ENCODE measurements at regions not wholly inside any gene's neighbourhood (a gene's known extent, or its start where the extent isn't known, plus 50 kb on each side); places are given as distances from the start of the nearest gene placed in this dataset.
"Not testable (repeated sequence)": the region's sequence is repeated elsewhere in the genome, so short reads cannot be mapped to it uniquely, and the experiment has no call there.

DNA sequence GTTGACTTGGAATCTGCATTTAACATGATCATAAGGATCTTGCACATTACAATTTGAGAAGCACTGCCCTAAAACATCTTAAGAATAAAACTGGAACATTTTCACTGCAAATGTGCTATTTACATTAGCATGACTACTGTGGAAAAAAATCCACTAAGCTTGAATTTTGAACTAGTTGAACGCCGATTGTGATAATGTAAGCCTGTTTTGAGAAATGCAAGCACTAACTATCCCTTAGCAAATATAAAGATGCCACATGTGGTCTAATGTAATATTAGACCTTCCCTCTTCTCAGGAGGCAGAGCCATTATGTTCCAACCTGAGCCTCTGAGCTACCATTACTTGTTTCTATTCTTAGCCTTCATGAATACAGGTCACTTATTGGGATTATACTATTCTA, 278.0 kb downstream of the SPATA31A6 start:
- H4K20me1 ChIP-seq (replicated peaks in 1 of 2; ENCODE audit: control insufficient read depth in 1 of 2, insufficient read depth in 2 of 2, low read length in 2 of 2); H3K23me2 ChIP-seq (ENCODE audit: low read depth, low read length); H2AFZ ChIP-seq (ENCODE audit: low read length); DNase-seq (ENCODE audit: low read depth in 1 of 2, low spot score in 2 of 2); H2BK120ac ChIP-seq (replicated peaks; ENCODE audit: low read depth, low read length); H3K4me3 ChIP-seq (ENCODE audit: extremely low read depth in 1 of 4, insufficient read depth in 2 of 4, low read depth in 3 of 4, low read length in 4 of 4); H3K79me2 ChIP-seq (ENCODE audit: control insufficient read depth in 1 of 2, insufficient read depth in 2 of 2, low read length in 2 of 2); H2BK15ac ChIP-seq (ENCODE audit: low read length); H3K14ac ChIP-seq (ENCODE audit: insufficient read length); CTCF ChIA-PET (ENCODE audit: partially characterized antibody); H2BK20ac ChIP-seq (ENCODE audit: low read length); H3K9ac ChIP-seq (replicated peaks in 1 of 4; ENCODE audit: extremely low read depth in 1 of 4, low read depth in 3 of 4, low read length in 3 of 4); H4K91ac ChIP-seq (replicated peaks; ENCODE audit: insufficient read length, low read length); H2BK5ac ChIP-seq (ENCODE audit: low read depth, low read length); H3K23ac ChIP-seq (ENCODE audit: insufficient read length); H3K79me1 ChIP-seq (ENCODE audit: low read depth, low read length); H3K36me3 ChIP-seq (ENCODE audit: control insufficient read depth in 2 of 4, insufficient read depth in 4 of 4, low read length in 3 of 4); H2BK12ac ChIP-seq (ENCODE audit: low read depth, low read length); H3K56ac ChIP-seq (replicated peaks; ENCODE audit: insufficient read length, low read depth, low read length); H3K4ac ChIP-seq (replicated peaks; ENCODE audit: insufficient read length, low read depth, low read length); H4K5ac ChIP-seq (ENCODE audit: insufficient read length, low read depth, low read length); H2AK5ac ChIP-seq (ENCODE audit: low read depth, low read length); H4K8ac ChIP-seq (ENCODE audit: extremely low read depth, insufficient read depth, low read length); H3K18ac ChIP-seq (ENCODE audit: extremely low read depth, low read length); H3K27me3 ChIP-seq (replicated peaks in 1 of 4; ENCODE audit: control insufficient read depth in 3 of 4, extremely low read depth in 1 of 4, insufficient read depth in 3 of 4, low read length in 3 of 4); POLR2A ChIA-PET (ENCODE audit: partially characterized antibody); H3K9me3 ChIP-seq (ENCODE audit: insufficient read depth in 2 of 2, low read depth in 1 of 2, low read length in 1 of 2); H3K27ac ChIP-seq (ENCODE audit: low read depth, low read length); FAIRE-seq; H3K4me1 ChIP-seq (replicated peaks in 1 of 4; ENCODE audit: control insufficient read depth in 3 of 4, insufficient read depth in 4 of 4, low read length in 3 of 4); H3K4me2 ChIP-seq (ENCODE audit: insufficient read depth in 1 of 2, low read depth in 2 of 2, low read length in 2 of 2): not testable (repeated sequence)
- 85% methylated on average over 2 of the region's 2 CpGs; no CpG with 5 or more reads in 1 of the 2 experiments for WGBS, 2 experiments (ENCODE audit: extremely low coverage in 1 of 2, insufficient coverage in 1 of 2, insufficient read length in 1 of 2, insufficient replicate concordance in 2 of 2, low coverage in 1 of 2, low lambda C conversion rate in 2 of 2, missing lambda C conversion rate in 1 of 2)

DNA sequence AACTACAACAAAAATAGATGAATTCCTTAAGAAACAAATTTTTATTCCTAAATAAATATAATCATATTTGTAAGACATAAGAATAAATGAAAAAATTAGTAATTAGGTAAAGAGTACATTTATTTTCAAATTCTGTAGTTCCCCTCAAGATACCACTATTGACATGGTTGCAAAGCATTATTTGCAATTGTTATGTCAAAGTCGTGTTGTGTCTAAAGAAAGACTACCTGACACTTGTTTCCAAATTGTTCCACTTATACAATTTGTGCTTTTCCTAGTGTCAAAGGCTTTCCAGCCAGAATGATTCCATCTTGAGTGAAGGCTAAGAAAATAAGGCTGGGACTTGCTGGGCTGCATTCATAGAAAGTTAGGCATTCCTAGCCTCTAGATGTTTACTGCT, 278.4 kb downstream of the SPATA31A6 start:
- H3K23me2 ChIP-seq (ENCODE audit: low read depth, low read length); H3K9ac ChIP-seq (replicated peaks in 1 of 4; ENCODE audit: extremely low read depth in 1 of 4, low read depth in 3 of 4, low read length in 3 of 4); H3K27me3 ChIP-seq (replicated peaks in 1 of 4; ENCODE audit: control insufficient read depth in 3 of 4, extremely low read depth in 1 of 4, insufficient read depth in 3 of 4, low read length in 3 of 4); H4K5ac ChIP-seq (ENCODE audit: insufficient read length, low read depth, low read length); H2BK12ac ChIP-seq (ENCODE audit: low read depth, low read length); H3K4me1 ChIP-seq (replicated peaks in 1 of 4; ENCODE audit: control insufficient read depth in 3 of 4, insufficient read depth in 4 of 4, low read length in 3 of 4); H3K18ac ChIP-seq (ENCODE audit: extremely low read depth, low read length); H3K56ac ChIP-seq (replicated peaks; ENCODE audit: insufficient read length, low read depth, low read length); DNase-seq (ENCODE audit: low read depth in 1 of 2, low spot score in 2 of 2); H2BK120ac ChIP-seq (replicated peaks; ENCODE audit: low read depth, low read length); H3K23ac ChIP-seq (ENCODE audit: insufficient read length); H3K14ac ChIP-seq (ENCODE audit: insufficient read length); H3K9me3 ChIP-seq (ENCODE audit: insufficient read depth in 2 of 2, low read depth in 1 of 2, low read length in 1 of 2); H4K8ac ChIP-seq (ENCODE audit: extremely low read depth, insufficient read depth, low read length); H3K4me3 ChIP-seq (ENCODE audit: extremely low read depth in 1 of 4, insufficient read depth in 2 of 4, low read depth in 3 of 4, low read length in 4 of 4); FAIRE-seq; H3K4ac ChIP-seq (replicated peaks; ENCODE audit: insufficient read length, low read depth, low read length); POLR2A ChIA-PET (ENCODE audit: partially characterized antibody); H3K79me2 ChIP-seq (ENCODE audit: control insufficient read depth in 1 of 2, insufficient read depth in 2 of 2, low read length in 2 of 2); H3K79me1 ChIP-seq (ENCODE audit: low read depth, low read length); H2BK5ac ChIP-seq (ENCODE audit: low read depth, low read length); H2BK20ac ChIP-seq (ENCODE audit: low read length); H3K27ac ChIP-seq (ENCODE audit: low read depth, low read length); CTCF ChIA-PET (ENCODE audit: partially characterized antibody); H4K91ac ChIP-seq (replicated peaks; ENCODE audit: insufficient read length, low read length); H2AFZ ChIP-seq (ENCODE audit: low read length); H2BK15ac ChIP-seq (ENCODE audit: low read length); H4K20me1 ChIP-seq (replicated peaks in 1 of 2; ENCODE audit: control insufficient read depth in 1 of 2, insufficient read depth in 2 of 2, low read length in 2 of 2); H3K36me3 ChIP-seq (ENCODE audit: control insufficient read depth in 2 of 4, insufficient read depth in 4 of 4, low read length in 3 of 4); H3K4me2 ChIP-seq (ENCODE audit: insufficient read depth in 1 of 2, low read depth in 2 of 2, low read length in 2 of 2); H2AK5ac ChIP-seq (ENCODE audit: low read depth, low read length): not testable (repeated sequence)
- WGBS, 2 experiments (ENCODE audit: extremely low coverage in 1 of 2, insufficient coverage in 1 of 2, insufficient read length in 1 of 2, insufficient replicate concordance in 2 of 2, low coverage in 1 of 2, low lambda C conversion rate in 2 of 2, missing lambda C conversion rate in 1 of 2), result 86% methylated on average over 1 of the region's 1 CpG; no CpG with 5 or more reads in 1 of the 2 experiments
